K562 (cell line): ENCODE measurements at regions not wholly inside any gene's neighbourhood (a gene's known extent, or its start where the extent isn't known, plus 50 kb on each side); places are given as distances from the start of the nearest gene placed in this dataset.

Experiments
- ATAC-seq: fragments of 200-7000 bp; cut with Tn5 transposase; 3 replicates; pipeline ENCODE4 v1.9.1; 2020; ENCODE audit warnings: moderate library complexity
- BruUV-seq: library from RNA; stranded (reverse); fragments of 400-500 nt; replicated peaks from 2 replicates; lab custom pipeline; 2021; lab: Mats Ljungman, UMichigan
- CTCF ChIA-PET: fragments of 300-600 bp; formaldehyde crosslinking; extraction: SDS; loops from one replicate; lab custom pipeline; 2021; ENCODE audit warnings: low intra/inter-chr PET ratio; lab: Yijun Ruan, JAX
- POLR2A ChIA-PET: fragments of 300-600, 350-650 bp; sonication (Branson Sonifier 250); formaldehyde crosslinking; extraction: SDS; loops from one replicate; lab custom pipeline; 2021; ENCODE audit warnings: antibody characterized with exemption, inconsistent platforms; lab: Yijun Ruan, JAX
- DNase-seq, 4 experiments: peaks; one replicate each; pipeline versions ENCODE4 v3.0.0 to v3.0.0-alpha.2; 2011 to 2018; ENCODE audit warnings: low spot score in 3 of 4, mixed read lengths in 3 of 4; ENCODE audit errors: extremely low read depth in 1 of 4
- FAIRE-seq: peaks from 2 replicates; lab custom pipeline; 2011; peaks lifted over from hg19 to GRCh38; lab: Jason Lieb, UNC
- H2AFZ ChIP-seq: 2 replicates; pipeline ENCODE4 v1.6.0; 2011; ENCODE audit warnings: low read depth, low read length, control low read depth, inconsistent platforms
- H3K27ac ChIP-seq: fragments of 200-600 bp; 3 replicates; pipeline ENCODE4 v1.8.0; 2011; ENCODE audit warnings: low read depth, mild to moderate bottlenecking, control low read depth, inconsistent platforms, low read length, moderate library complexity, mixed read lengths; ENCODE audit errors: extremely low read depth
- H3K27me3 ChIP-seq, 2 experiments: fragments of 300-600 bp in 1 of 2; 2 replicates in 1 of 2; 3 replicates in 1 of 2; pipeline versions ENCODE4 v1.6.0 to v1.8.0; 2011; ENCODE audit warnings: inconsistent platforms in 2 of 2, low read length in 2 of 2, mild to moderate bottlenecking in 1 of 2, mixed read lengths in 1 of 2, moderate library complexity in 1 of 2; ENCODE audit not compliant: control insufficient read depth in 2 of 2, insufficient read depth in 2 of 2
- H3K36me3 ChIP-seq: fragments of 300-600 bp; 3 replicates; pipeline ENCODE4 v1.8.0; 2011; ENCODE audit warnings: mild to moderate bottlenecking, low read length, inconsistent platforms; ENCODE audit not compliant: control insufficient read depth, insufficient read depth
- H3K4me1 ChIP-seq, 2 experiments: fragments of 200-600 bp in 1 of 2; replicated peaks in 1 of 2; 2 replicates in 1 of 2; 3 replicates in 1 of 2; pipeline versions ENCODE4 v1.5.1 to v1.8.0; 2011; ENCODE audit warnings: inconsistent platforms in 2 of 2, low read length in 2 of 2, mild to moderate bottlenecking in 1 of 2, mixed read lengths in 1 of 2, moderate library complexity in 1 of 2; ENCODE audit not compliant: control insufficient read depth in 2 of 2, insufficient read depth in 2 of 2
- H3K4me2 ChIP-seq: 2 replicates; pipeline ENCODE4 v1.6.1; 2011; ENCODE audit warnings: low read length, control low read depth, inconsistent platforms, mixed read lengths; ENCODE audit not compliant: insufficient read depth
- H3K4me3 ChIP-seq: fragments of 200-600 bp; sonication (generic), shearing (Covaris generic); 2 replicates; pipeline ENCODE4 v1.5.1; 2016; ENCODE audit warnings: control low read depth, inconsistent platforms
- H3K79me2 ChIP-seq: fragments of 200-600 bp; 3 replicates; pipeline ENCODE4 v1.8.0; 2011; ENCODE audit warnings: low read length, inconsistent platforms; ENCODE audit not compliant: control insufficient read depth, insufficient read depth
- H3K9ac ChIP-seq, 2 experiments: 2 replicates each; pipeline versions ENCODE4 v1.6.0 to v1.6.1; 2011; ENCODE audit warnings: low read depth in 2 of 2, low read length in 2 of 2, control low read depth in 1 of 2, inconsistent platforms in 1 of 2, mild to moderate bottlenecking in 1 of 2, mixed read lengths in 1 of 2; ENCODE audit not compliant: insufficient read depth in 1 of 2
- H3K9me1 ChIP-seq: one replicate; pipeline ENCODE4 v1.6.0; 2011; ENCODE audit warnings: inconsistent platforms, mild to moderate bottlenecking, low read length, moderate library complexity; ENCODE audit not compliant: control insufficient read depth, insufficient read depth
- H3K9me3 ChIP-seq: replicated peaks from 2 replicates; pipeline ENCODE4 v1.5.1; 2011; ENCODE audit warnings: low read depth, low read length, inconsistent platforms; ENCODE audit not compliant: control insufficient read depth, insufficient read depth
- H4K20me1 ChIP-seq: replicated peaks from 2 replicates; pipeline ENCODE4 v1.6.1; 2011; ENCODE audit warnings: low read length, inconsistent platforms, mixed read lengths; ENCODE audit not compliant: control insufficient read depth, insufficient read depth
- ADNP ChIP-seq: fragments of 200-800 bp; sonication (Bioruptor generic); IDR thresholded peaks from 2 replicates; pipeline ENCODE4 v1.6.1; 2016; ENCODE audit warnings: missing genetic modification characterization, missing compliant biosample characterization
- ARHGAP35 ChIP-seq: fragments of 450-650 bp; IDR thresholded peaks from 2 replicates; pipeline ENCODE4 v1.6.1; 2018; ENCODE audit not compliant: partially characterized antibody
- BCOR ChIP-seq: fragments of 450-650 bp; IDR thresholded peaks from 2 replicates; pipeline ENCODE4 v1.6.1; 2016
- CHD1 ChIP-seq: fragments of 200-600 bp; sonication (generic); IDR thresholded peaks from one replicate; pipeline ENCODE4 v1.6.1; 2012; ENCODE audit warnings: mild to moderate bottlenecking, moderate library complexity, low read length, inconsistent platforms
- HNRNPUL1 ChIP-seq: fragments of 200-400 bp; formaldehyde crosslinking; IDR thresholded peaks from 2 replicates; pipeline ENCODE4 v1.6.1; 2017; ENCODE audit warnings: low read length
- NUFIP1 ChIP-seq: fragments of 450-650 bp; IDR thresholded peaks from 2 replicates; pipeline ENCODE4 v1.6.1; 2018; ENCODE audit not compliant: partially characterized antibody
- TFAP4 ChIP-seq: sonication (generic); formaldehyde crosslinking; IDR thresholded peaks from 2 replicates; pipeline ENCODE4 v1.8.0; 2022; ENCODE audit warnings: missing genetic modification reagents, mild to moderate bottlenecking, moderate library complexity, borderline replicate concordance
- ZBED1 ChIP-seq: IDR thresholded peaks from 2 replicates; pipeline ENCODE4 v1.6.1; 2014
- ZBTB49 ChIP-seq: sonication (generic); formaldehyde crosslinking; IDR thresholded peaks from 2 replicates; pipeline ENCODE4 v1.8.0; 2022; ENCODE audit warnings: missing genetic modification reagents, mild to moderate bottlenecking, borderline replicate concordance
- WGBS: fragments of 100-300 bp; shearing (Covaris generic); methylation state at CpG from one replicate; pipeline ENCODE4 v1.1.6; 2016; ENCODE audit warnings: low coverage, mixed read lengths; ENCODE audit not compliant: insufficient coverage; ENCODE audit errors: missing lambda C conversion rate; 5-methylcytosine and 5-hydroxymethylcytosine counted together
- in situ Hi-C: fragments of 300-500 bp; cut with MboI; formaldehyde crosslinking; loops from 4 replicates; pipeline ENCODE4 v1.15.0; 2018; ENCODE audit warnings: inconsistent platforms, mixed read lengths
- intact Hi-C: fragments of 100-400 bp; cut with micrococcal nuclease; formaldehyde crosslinking; loops from 2 replicates; pipeline ENCODE4 v1.14.2; 2022
- TF ChIP-seq, protein P1 (sequence below), 2 experiments: fragments of 450-650 bp; conservative IDR thresholded peaks; 2 replicates each; pipeline ENCODE4 v1.6.1; 2017; ENCODE audit warnings: mild to moderate bottlenecking in 2 of 2, moderate library complexity in 2 of 2

- no peaks in the 10 kb centered on the region for H3K79me2 ChIP-seq
- no peaks in the 10 kb centered on the region for H3K27me3 ChIP-seq
- CTCF ChIA-PET = no interaction called here
- no peaks in the 10 kb centered on the region for H3K9me1 ChIP-seq
- no peak overlapping the region for H2AFZ ChIP-seq
- TF ChIP-seq ZBTB49 (CRISPR knock-in tag) (no peak), NUFIP1 (no peak), CHD1 (no peak), ZBED1 (no peak), ARHGAP35 (no peak), HNRNPUL1 (no peak), BCOR (no peak), TFAP4 (no peak), ADNP (no peak)
- TF ChIP-seq, protein P1, sequence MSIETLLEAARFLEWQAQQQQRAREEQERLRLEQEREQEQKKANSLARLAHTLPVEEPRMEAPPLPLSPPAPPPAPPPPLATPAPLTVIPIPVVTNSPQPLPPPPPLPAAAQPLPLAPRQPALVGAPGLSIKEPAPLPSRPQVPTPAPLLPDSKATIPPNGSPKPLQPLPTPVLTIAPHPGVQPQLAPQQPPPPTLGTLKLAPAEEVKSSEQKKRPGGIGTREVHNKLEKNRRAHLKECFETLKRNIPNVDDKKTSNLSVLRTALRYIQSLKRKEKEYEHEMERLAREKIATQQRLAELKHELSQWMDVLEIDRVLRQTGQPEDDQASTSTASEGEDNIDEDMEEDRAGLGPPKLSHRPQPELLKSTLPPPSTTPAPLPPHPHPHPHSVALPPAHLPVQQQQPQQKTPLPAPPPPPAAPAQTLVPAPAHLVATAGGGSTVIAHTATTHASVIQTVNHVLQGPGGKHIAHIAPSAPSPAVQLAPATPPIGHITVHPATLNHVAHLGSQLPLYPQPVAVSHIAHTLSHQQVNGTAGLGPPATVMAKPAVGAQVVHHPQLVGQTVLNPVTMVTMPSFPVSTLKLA (conservative IDR thresholded peaks at IDR 0.05) = no peak
- H3K36me3 ChIP-seq = no peaks in the 10 kb centered on the region
- intact Hi-C loops = no loop called here
- no peaks in the 10 kb centered on the region for H3K9me3 ChIP-seq
- WGBS = 3% methylated on average over 2 of the region's 2 CpGs
- no peak overlapping the region for H3K9ac ChIP-seq
- no peaks in the 10 kb centered on the region for H4K20me1 ChIP-seq
- BruUV-seq = no TSS peak
- FAIRE-seq (no peak), DNase-seq (no peak), ATAC-seq (no peak)
- POLR2A ChIA-PET = no interaction called here
- H3K4me1 ChIP-seq = no peaks in the 10 kb centered on the region
- in situ Hi-C loops = no loop called here
- H3K4me3 ChIP-seq = no peak overlapping the region
- no peak overlapping the region for H3K27ac ChIP-seq
- no peak overlapping the region for H3K4me2 ChIP-seq
These were observed 89.5 kb upstream of the GRIA1 start for GRCh38 chr5:153400931-153401330.
